GM23248 (cell line): ENCODE measurements at regions not wholly inside any gene's neighbourhood (a gene's known extent, or its start where the extent isn't known, plus 50 kb on each side); places are given as distances from the start of the nearest gene placed in this dataset.

Experiments used
- EZH2 ChIP-seq: fragments of 200-600 bp; sonication (generic); IDR thresholded peaks from 2 replicates; pipeline ENCODE4 v1.6.1; 2018; ENCODE audit warnings: antibody characterized with exemption, mild to moderate bottlenecking; ENCODE audit not compliant: insufficient read depth, poor library complexity, severe bottlenecking
- EZH2phosphoT487 ChIP-seq: fragments of 200-600 bp; sonication (generic); IDR thresholded peaks from 2 replicates; pipeline ENCODE4 v1.6.1; 2018; ENCODE audit warnings: antibody characterized with exemption, moderate library complexity, mild to moderate bottlenecking, low read depth; ENCODE audit not compliant: insufficient read depth

GRCh38 chr11:112871909-112872500 lies 89.2 kb upstream of the NCAM1 start:
- TF ChIP-seq EZH2phosphoT487: no peak
- TF ChIP-seq EZH2: no peak
